Erythroblast (primary cell): ENCODE measurements at regions not wholly inside any gene's neighbourhood (a gene's known extent, or its start where the extent isn't known, plus 50 kb on each side); places are given as distances from the start of the nearest gene placed in this dataset.

Source experiments
- GATA1 ChIP-seq: IDR thresholded peaks from 2 replicates; pipeline ENCODE4 v1.6.1; 2011; ENCODE audit warnings: low read depth, mild to moderate bottlenecking, control low read depth, low read length, moderate library complexity
- POLR2A ChIP-seq: IDR thresholded peaks from 2 replicates; pipeline ENCODE4 v1.6.1; 2011; ENCODE audit warnings: mild to moderate bottlenecking, low read length

DNA sequence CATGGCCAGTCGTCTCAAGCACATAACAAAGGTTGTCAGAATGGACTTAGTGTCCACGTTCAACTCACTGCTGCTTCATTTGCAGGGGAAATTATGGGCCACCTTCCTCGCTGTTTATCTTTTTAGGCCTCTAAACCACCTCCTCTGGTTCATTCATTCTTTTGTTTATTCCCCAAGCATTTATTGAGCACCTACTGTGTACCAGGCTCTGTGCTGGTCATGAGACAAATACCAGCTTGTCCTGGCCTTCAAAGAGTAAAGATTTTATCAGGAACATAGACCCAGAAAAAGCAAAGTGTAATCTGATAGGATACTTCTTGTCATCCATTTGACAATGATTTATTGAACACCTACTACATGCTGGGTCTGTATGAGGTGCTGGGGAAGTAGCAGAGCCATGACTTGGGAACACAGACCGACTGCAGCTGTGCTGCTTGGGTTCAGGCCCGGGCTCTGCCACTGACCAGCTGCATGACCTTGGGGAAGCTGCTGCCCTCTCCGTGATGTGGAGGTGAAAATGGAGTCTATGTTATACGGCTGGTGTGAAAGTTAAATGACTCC lies 63.4 kb upstream of the SLC6A6 start:
- TF ChIP-seq POLR2A: no peak
- no peak for TF ChIP-seq GATA1
